ENCODE measurements at regions not wholly inside any gene's neighbourhood (a gene's known extent, or its start where the extent isn't known, plus 50 kb on each side); places are given as distances from the start of the nearest gene placed in this dataset.
"Not testable (repeated sequence)": the region's sequence is repeated elsewhere in the genome, so short reads cannot be mapped to it uniquely, and the experiment has no call there.

DNA sequence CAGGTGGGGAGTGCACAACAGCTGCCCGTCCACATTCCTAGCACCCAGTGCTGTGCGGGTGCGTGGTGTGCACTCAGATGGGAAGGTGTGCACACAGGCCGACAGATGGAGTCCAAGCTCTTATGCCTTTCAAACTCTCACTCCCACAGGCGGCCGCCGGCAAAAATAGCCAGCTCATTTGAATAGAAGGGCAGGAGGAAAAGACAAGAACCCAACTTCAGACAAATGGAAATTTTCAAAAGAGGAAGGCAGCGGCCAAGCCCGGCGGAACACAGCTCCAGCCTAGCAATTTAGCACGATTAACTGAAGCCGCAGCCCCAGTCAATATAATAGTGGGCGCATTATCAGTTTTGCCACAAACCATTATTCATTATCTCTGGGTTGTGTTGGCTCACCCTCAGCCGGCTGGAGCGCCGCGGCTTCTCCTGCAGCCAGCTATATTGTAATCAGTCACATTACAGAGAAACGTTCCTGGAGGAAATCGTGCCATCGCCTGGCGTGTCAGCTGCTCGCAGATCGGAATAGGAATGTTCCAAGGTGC, 103.9 kb upstream of the SEC14L1 start:
- no peak for DNase-seq (ENCODE audit: low read depth in 1 of 2, low spot score in 1 of 2)

DNA sequence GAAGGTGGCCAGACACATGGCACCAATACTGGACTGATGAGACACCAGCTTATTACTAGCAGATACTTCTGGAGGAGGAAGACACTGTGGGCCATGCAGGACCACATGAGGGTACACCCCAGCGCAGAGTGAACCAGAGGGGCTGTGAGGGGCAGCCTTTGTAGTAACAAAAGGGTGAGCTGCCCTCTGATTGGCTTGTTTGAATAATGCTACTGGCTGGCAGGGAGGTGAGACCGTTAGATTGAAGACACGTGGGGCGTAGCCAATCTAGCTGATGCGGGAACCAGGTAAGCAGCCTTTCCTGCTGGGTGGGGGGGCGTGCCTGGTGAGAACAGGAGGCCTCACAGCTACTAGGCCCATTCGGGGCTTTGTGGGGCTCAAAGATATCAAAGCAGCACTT, 102.8 kb upstream of the SEC14L1 start:
- DNase-seq (ENCODE audit: low read depth in 1 of 2, low spot score in 1 of 2) = no peak

GRCh38 chr17:77038884-77039555, 101.7 kb upstream of the SEC14L1 start:
- DNase-seq (ENCODE audit: low read depth in 1 of 2, low spot score in 1 of 2) = no peak

- DNase-seq (ENCODE audit: low read depth in 1 of 2, low spot score in 1 of 2) = no peak
Observed at GRCh38 chr17:77042476-77043231, 98.1 kb upstream of the SEC14L1 start.

DNA sequence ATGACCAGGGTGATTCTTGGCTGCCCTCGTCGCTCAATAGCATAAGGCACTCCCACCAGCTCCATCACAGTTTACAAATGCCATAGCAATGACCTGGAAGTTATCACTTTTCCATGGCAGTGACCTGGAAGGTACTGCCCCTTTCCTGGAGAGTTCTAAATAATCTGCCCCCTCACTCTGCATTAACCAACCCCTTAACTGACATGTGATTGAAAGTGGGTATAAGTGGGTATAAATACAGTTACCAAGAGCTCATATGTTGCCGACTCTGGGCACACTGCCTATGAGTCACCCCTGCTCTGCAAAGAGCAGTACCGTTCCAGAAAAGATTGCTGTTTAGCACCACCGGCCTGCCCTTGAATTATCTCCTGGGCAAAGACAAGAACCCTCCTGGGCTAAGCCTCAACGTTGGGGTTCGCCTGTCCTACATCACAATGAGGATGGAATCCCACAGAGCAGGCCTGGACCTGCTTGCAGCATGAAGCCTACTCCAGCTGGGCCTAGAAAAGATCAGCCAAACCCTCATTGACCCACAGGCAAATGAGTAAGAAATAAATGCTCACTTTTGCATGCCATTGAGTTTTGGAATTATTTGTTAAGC, 95.2 kb upstream of the SEC14L1 start:
- no peak for DNase-seq (ENCODE audit: low read depth in 1 of 2, low spot score in 1 of 2)

DNA sequence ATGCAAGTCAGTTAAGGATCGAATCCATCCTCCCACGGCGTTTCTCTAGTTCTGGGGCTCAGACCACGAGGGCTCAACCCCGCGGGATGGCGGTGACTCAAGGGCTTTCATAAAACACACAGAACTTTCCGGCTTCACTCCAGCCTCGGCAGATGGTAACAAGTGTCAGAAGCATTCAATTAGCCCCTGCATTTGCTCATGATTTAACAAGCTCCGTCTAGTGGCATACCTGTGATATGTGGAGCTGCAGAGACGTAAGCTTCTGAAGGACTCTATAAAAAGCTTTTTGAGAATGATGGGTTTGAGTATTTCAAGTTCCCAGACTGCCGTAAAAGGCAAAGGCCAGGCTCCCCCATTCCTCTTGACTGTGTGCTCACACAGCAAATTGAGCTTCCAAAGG, 91.3 kb upstream of the SEC14L1 start:
- no peak for DNase-seq (ENCODE audit: low read depth in 1 of 2, low spot score in 1 of 2)

DNA sequence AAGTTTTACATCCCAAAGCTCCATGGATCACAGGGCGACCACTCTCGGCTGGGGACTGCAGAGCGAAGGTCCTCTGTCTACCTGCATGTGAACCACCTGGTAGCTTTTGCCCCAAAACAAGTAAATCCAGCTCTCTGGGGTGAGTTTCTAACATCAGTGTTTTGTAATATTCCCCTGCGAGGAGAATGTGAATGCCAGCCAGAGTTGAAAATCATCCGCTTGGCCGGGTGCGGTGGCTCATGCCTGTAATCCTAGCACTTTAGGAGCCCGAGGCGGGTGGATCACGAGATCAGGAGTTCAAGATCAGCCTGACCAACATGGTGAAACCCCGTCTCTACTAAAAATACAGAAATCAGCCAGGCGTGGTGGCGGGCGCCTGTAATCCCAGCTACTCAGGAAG, 89.9 kb upstream of the SEC14L1 start:
- DNase-seq (ENCODE audit: low read depth in 1 of 2, low spot score in 1 of 2) = not testable (repeated sequence)

DNA sequence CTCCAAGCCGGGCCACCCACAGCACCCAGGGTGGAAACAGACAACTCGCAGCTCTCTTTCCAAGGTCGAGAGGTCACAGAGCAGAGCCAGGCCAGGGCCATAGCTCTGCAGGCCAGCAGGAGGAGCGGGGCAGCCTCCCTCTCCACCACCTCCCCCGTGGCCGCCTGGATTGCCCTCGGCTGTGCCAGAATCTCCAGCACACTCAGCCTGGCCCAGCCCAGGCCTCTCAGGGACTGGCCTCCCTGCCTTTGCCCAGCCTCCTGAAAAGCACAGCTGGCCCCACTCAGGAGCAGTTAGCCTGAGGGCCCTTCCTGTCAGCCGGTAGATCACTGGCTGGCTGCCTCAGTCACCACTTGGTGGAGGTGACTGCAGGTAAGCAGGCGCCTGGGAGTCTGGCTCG, 85.8 kb upstream of the SEC14L1 start:
- DNase-seq (ENCODE audit: low read depth in 1 of 2, low spot score in 1 of 2) = no peak

- DNase-seq (ENCODE audit: low read depth in 1 of 2, low spot score in 1 of 2) = no peak
Observed at GRCh38 chr17:77055453-77055852, 85.3 kb upstream of the SEC14L1 start.

- no peak for DNase-seq (ENCODE audit: low read depth in 1 of 2, low spot score in 1 of 2)
Observed at GRCh38 chr17:77058016-77058415, 82.8 kb upstream of the SEC14L1 start.

DNA sequence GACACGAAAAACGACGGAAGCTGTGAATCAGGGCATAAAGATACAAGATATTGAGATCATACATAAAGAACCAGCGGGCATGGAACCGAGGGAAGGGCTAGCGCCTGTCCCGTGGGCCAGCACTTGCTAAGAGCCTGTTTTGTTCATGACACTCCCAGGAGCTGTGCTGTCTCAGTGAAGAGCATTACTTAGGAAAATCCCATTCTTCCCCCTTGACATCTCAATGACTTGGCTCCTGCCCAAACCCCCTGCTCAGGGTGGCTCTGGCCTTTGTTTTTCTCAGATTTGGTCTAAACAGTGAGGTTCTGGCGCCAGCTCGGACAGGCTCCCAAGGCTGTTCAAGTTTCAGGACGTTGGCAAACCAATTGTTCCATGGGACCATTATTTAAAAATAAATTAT, 79.1 kb upstream of the SEC14L1 start:
- DNase-seq (ENCODE audit: low read depth in 1 of 2, low spot score in 1 of 2) = no peak

GRCh38 chr17:77064598-77064997, 76.2 kb upstream of the SEC14L1 start:
- no peak for DNase-seq (ENCODE audit: low read depth in 1 of 2, low spot score in 1 of 2)

DNA sequence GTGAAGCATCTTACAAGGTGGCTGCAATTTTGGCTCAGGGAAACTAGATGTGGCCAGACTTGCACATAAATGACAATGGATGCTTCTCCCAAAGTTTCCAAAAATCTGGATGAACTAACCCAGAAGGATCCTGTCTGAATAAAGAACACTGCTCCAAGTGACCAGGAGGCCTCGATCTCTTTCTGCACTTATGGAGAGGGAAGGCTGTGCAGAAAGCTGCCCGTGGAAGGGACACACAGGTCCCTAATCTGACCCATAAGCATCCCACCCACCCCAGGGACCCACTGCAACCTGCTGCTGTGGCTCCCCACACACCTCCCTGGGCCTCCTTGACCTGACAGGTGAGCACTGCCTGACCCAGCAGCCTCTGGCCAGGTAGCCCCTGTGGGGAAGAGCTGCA, 74.6 kb upstream of the SEC14L1 start:
- DNase-seq (ENCODE audit: low read depth in 1 of 2, low spot score in 1 of 2) = no peak

DNA sequence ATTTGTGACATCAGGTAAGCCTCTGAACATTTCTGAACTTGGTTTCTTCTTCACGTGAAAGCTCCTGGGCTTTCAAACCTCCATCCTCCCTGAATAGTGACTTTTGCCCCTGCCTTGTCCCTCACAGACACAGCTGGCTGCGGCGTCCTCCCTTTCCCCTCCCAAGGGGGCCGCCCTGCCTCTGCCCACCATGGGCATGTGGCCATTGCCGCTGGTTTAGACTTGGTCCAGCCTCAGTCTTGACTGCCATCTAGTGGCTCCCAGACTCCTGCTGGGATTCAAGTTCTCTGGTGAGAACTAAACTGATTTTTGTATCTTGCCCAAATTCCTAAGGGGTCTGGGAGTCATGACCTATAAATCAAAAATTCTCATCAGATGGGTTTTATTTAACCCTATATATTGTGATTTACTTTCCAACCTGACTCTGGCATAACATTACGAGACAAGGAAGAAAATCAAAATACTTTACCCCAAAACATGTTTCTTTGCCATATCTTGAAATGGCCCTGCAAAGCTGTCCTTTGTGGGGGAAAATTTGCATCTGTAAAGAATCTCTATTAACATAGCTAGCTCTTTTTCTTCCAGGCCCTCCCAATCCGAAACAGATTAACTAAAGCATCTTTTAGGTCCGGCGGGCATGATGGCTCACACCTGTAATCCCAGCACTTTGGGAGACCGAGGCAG, 73.9 kb upstream of the SEC14L1 start:
- DNase-seq (ENCODE audit: low read depth in 1 of 2, low spot score in 1 of 2) = not testable (repeated sequence)

- DNase-seq (ENCODE audit: low read depth in 1 of 2, low spot score in 1 of 2) = no peak
Observed at GRCh38 chr17:77068915-77069314, 71.9 kb upstream of the SEC14L1 start.

GRCh38 chr17:77070888-77071279, 69.9 kb upstream of the SEC14L1 start:
- no peak for DNase-seq (ENCODE audit: low read depth in 1 of 2, low spot score in 1 of 2)

- no peak for DNase-seq (ENCODE audit: low read depth in 1 of 2, low spot score in 1 of 2)
Observed at GRCh38 chr17:77071925-77072490, 68.8 kb upstream of the SEC14L1 start.

GRCh38 chr17:77072670-77073069, 68.1 kb upstream of the SEC14L1 start:
- no peak for DNase-seq (ENCODE audit: low read depth in 1 of 2, low spot score in 1 of 2)

DNA sequence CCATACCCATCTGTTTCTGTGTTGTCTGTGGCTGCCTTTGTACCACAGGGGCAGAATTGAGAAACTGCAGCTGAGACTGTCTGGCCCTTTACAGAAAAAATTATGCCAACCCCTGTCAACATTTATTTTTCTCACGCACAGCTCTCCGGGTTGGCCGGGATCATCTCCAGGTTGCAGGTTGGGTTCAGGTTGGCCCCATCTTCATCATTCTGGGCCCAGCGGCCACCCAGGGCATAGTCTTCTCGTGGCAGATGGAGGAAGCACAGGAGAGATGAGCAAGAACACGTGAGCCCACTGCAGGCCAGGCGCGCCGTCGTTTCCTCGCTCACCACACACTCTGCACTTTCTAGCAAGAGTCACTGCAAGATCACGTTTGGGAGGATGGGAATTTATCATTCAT, 66.1 kb upstream of the SEC14L1 start:
- DNase-seq (ENCODE audit: low read depth in 1 of 2, low spot score in 1 of 2) = no peak

GRCh38 chr17:77076124-77076830, 64.5 kb upstream of the SEC14L1 start:
- DNase-seq (ENCODE audit: low read depth in 1 of 2, low spot score in 1 of 2) = no peak

DNA sequence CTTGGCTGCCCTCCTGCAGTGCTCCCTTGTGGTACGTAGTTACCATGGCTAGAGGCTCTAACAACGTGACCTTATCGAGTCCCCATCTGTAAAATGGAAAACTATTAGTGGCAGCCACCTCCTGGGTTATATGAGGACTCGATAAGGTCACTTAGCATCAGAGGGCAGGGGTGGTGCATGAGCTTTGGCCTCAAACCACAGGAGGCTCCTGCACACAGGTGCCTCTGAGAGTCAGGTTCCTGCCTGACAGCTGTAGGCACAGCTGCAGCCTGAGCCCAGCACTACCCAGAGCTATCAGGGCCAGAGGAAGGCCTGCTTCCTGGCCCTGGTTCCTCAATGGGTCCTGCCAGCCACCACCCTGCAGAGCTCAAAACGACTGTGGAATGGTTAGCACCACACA, 57.2 kb upstream of the SEC14L1 start:
- no peak for DNase-seq (ENCODE audit: low read depth in 1 of 2, low spot score in 1 of 2)

Data from activated CD4-positive, alpha-beta T cell treated with anti-CD3 and anti-CD28 coated beads, Interleukin-2, amount 50 U/mL, for 24 hours (primary cell).